Chondrocyte (in vitro differentiated cells): ENCODE measurements at regions not wholly inside any gene's neighbourhood (a gene's known extent, or its start where the extent isn't known, plus 50 kb on each side); places are given as distances from the start of the nearest gene placed in this dataset.

ENCODE experiments used
- DNase-seq: peaks from one replicate; pipeline ENCODE4 v3.0.0; 2021; ENCODE audit warnings: mixed read lengths, low spot score
- H3K27ac Mint-ChIP-seq: one replicate; pipeline ENCODE4 v1.8.0; 2021; ENCODE audit warnings: mild to moderate bottlenecking, moderate library complexity, mixed read lengths; ENCODE audit not compliant: unreplicated experiment
- H3K27me3 Mint-ChIP-seq: 2 replicates; pipeline ENCODE4 v1.8.0; 2021; ENCODE audit warnings: low read depth, mixed read lengths
- H3K36me3 Mint-ChIP-seq: 2 replicates; pipeline ENCODE4 v1.8.0; 2021; ENCODE audit warnings: low read depth, mixed read lengths
- H3K4me1 Mint-ChIP-seq: 2 replicates; pipeline ENCODE4 v1.8.0; 2021; ENCODE audit warnings: low read depth, mild to moderate bottlenecking, mixed read lengths
- H3K4me3 Mint-ChIP-seq: one replicate; pipeline ENCODE4 v1.8.0; 2021; ENCODE audit warnings: mild to moderate bottlenecking, moderate library complexity, mixed read lengths; ENCODE audit not compliant: unreplicated experiment
- H3K9me3 Mint-ChIP-seq: 2 replicates; pipeline ENCODE4 v1.8.0; 2021; ENCODE audit warnings: low read depth, mixed read lengths
- CTCF ChIP-seq: fragments of 200-600 bp; sonication (generic); IDR thresholded peaks from 2 replicates; pipeline ENCODE4 v1.5.0; 2021; ENCODE audit warnings: antibody characterized with exemption, mild to moderate bottlenecking, moderate library complexity

GRCh38 chr2:223522796-223523195, 79.4 kb downstream of the SCG2 start:
- Mint-ChIP-seq H3K36me3 (no peaks in the 10 kb centered on the region), H3K4me1 (peaks cover 18% of the 10 kb centered on the region), H3K9me3 (peaks cover 2% of the 10 kb centered on the region), H3K4me3 (no peak overlapping the region), H3K27me3 (no peaks in the 10 kb centered on the region), H3K27ac (no peak overlapping the region)
- TF ChIP-seq CTCF, result no peak
- DNase-seq, result no peak

- Mint-ChIP-seq H3K27ac (no peak overlapping the region), H3K4me3 (no peak overlapping the region), H3K27me3 (no peaks in the 10 kb centered on the region), H3K9me3 (peaks cover 2% of the 10 kb centered on the region), H3K4me1 (peaks cover 18% of the 10 kb centered on the region), H3K36me3 (no peaks in the 10 kb centered on the region)
- no peak for TF ChIP-seq CTCF
- DNase-seq, result no peak
Measured at GRCh38 chr2:223523551-223524001, 78.6 kb downstream of the SCG2 start.

GRCh38 chr2:223524066-223524465, 78.1 kb downstream of the SCG2 start:
- DNase-seq, result no peak
- H3K27ac Mint-ChIP-seq, result no peak overlapping the region

GRCh38 chr2:223526106-223526505, 76.1 kb downstream of the SCG2 start:
- Mint-ChIP-seq H3K27me3 (no peaks in the 10 kb centered on the region), H3K4me1 (peaks cover 18% of the 10 kb centered on the region), H3K9me3 (peaks cover 2% of the 10 kb centered on the region), H3K36me3 (no peaks in the 10 kb centered on the region), H3K27ac (no peak overlapping the region), H3K4me3 (no peak overlapping the region)
- no peak for TF ChIP-seq CTCF
- no peak for DNase-seq

More at GRCh38 chr2:223524066-223524465, 78.1 kb downstream of the SCG2 start:
- Mint-ChIP-seq H3K4me3 (no peak overlapping the region), H3K27me3 (no peaks in the 10 kb centered on the region), H3K9me3 (peaks cover 2% of the 10 kb centered on the region), H3K36me3 (no peaks in the 10 kb centered on the region), H3K4me1 (peaks cover 18% of the 10 kb centered on the region)
- no peak for TF ChIP-seq CTCF

- Mint-ChIP-seq H3K9me3 (peaks cover 2% of the 10 kb centered on the region), H3K4me1 (peaks cover 17% of the 10 kb centered on the region), H3K36me3 (no peaks in the 10 kb centered on the region), H3K27me3 (no peaks in the 10 kb centered on the region), H3K4me3 (no peak overlapping the region), H3K27ac (no peak overlapping the region)
- no peak for DNase-seq
- no peak for TF ChIP-seq CTCF
Measured at GRCh38 chr2:223528036-223528435, 74.1 kb downstream of the SCG2 start.
